ENCODE measurements at regions not wholly inside any gene's neighbourhood (a gene's known extent, or its start where the extent isn't known, plus 50 kb on each side); places are given as distances from the start of the nearest gene placed in this dataset.
"Not testable (repeated sequence)": the region's sequence is repeated elsewhere in the genome, so short reads cannot be mapped to it uniquely, and the experiment has no call there.

- Histone ChIP-seq H3K9me3 (ENCODE audit: control insufficient read depth, low read length) (no peaks in the 10 kb centered on the region), H3K27me3 (ENCODE audit: control insufficient read depth, insufficient read depth, low read length) (no peaks in the 10 kb centered on the region), H3K4me1 (no peaks in the 10 kb centered on the region), H3K9ac (no peak overlapping the region), H2AFZ (no peak overlapping the region), H3K79me2 (no peaks in the 10 kb centered on the region), H3K4me2 (ENCODE audit: low read length) (no peak overlapping the region), H3K27ac (no peak overlapping the region), H3K4me3 (ENCODE audit: low read depth, low read length) (no peak overlapping the region), H3K36me3 (ENCODE audit: control insufficient read depth, insufficient read depth, low read length) (no peaks in the 10 kb centered on the region)
- TF ChIP-seq CTCF (IDR thresholded peaks at IDR 0.05): no peak
Observed at GRCh38 chr7:96921771-96922170, 83.6 kb upstream of the DLX6 start.

DNA sequence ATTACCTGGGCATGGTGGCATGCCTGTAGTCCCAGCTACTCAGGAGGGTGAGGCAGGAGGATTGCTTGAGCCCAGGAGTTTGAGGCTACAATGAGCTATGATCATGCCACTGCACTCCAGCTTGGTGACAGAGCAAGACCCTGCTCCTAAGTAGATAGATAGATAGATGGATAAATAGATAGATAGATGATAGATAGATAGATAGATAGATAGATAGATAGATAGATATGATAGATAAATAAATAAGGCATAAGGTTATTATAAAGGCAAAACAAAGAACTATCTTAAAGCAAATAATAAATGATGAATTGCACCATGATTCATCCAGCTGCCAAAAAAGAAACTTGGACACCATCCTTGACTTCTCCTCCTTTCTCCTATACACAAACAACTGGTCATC, 82.0 kb upstream of the DLX6 start:
- not testable (repeated sequence) for H3K36me3 ChIP-seq (ENCODE audit: control insufficient read depth, insufficient read depth, low read length); H2AFZ ChIP-seq; H3K9me3 ChIP-seq (ENCODE audit: control insufficient read depth, low read length); H3K4me3 ChIP-seq (ENCODE audit: low read depth, low read length); H3K4me1 ChIP-seq; H3K4me2 ChIP-seq (ENCODE audit: low read length); H3K9ac ChIP-seq; H3K27ac ChIP-seq; H3K27me3 ChIP-seq (ENCODE audit: control insufficient read depth, insufficient read depth, low read length); H3K79me2 ChIP-seq

DNA sequence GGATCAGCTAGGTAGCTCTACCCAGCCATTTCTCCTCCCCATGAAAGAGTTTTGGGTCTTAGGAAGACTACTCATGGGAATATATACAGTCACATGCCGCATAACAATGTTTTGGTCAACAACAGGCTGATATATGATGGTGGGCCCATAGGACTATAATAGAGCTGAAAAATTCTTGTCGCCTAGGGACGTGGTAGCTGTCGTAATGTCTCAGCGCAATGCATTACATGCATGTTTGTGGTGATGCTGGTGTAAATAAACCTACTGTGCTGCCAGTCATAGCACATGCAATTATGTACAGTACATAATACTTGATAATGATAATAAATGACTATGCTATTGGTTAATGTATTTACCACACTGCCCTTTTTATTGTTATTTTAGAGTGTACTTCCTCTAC, 78.2 kb upstream of the DLX6 start:
- Histone ChIP-seq H2AFZ (no peak overlapping the region), H3K79me2 (no peaks in the 10 kb centered on the region), H3K27ac (no peak overlapping the region), H3K9me3 (ENCODE audit: control insufficient read depth, low read length) (no peaks in the 10 kb centered on the region), H3K27me3 (ENCODE audit: control insufficient read depth, insufficient read depth, low read length) (no peaks in the 10 kb centered on the region), H3K4me2 (ENCODE audit: low read length) (no peak overlapping the region), H3K9ac (no peak overlapping the region), H3K4me1 (no peaks in the 10 kb centered on the region), H3K4me3 (ENCODE audit: low read depth, low read length) (no peak overlapping the region), H3K36me3 (ENCODE audit: control insufficient read depth, insufficient read depth, low read length) (no peaks in the 10 kb centered on the region)
- TF ChIP-seq CTCF (IDR thresholded peaks at IDR 0.05): no peak

DNA sequence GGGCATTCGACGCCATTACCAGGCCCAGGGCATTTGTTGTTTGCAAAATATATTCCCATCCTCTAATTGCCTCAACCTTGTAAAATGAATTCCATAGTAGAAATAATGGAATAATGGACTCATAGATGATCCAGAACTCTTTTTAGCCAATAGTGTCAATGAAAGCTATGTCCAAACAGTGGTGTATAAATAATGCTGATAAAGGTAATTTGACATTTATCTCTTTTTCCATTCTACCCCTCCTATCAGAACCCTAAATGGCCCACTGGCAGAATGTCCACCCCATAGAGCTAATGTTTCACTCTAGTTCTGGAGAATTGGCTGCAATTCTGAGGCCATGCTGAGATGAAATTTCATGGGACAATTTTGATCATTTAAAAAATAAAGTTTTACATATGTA, 76.4 kb upstream of the DLX6 start:
- no peak overlapping the region for H3K4me2 ChIP-seq (ENCODE audit: low read length)
- no peak overlapping the region for H3K9ac ChIP-seq
- no peaks in the 10 kb centered on the region for H3K9me3 ChIP-seq (ENCODE audit: control insufficient read depth, low read length)
- no peak for TF ChIP-seq CTCF (IDR thresholded peaks at IDR 0.05)
- no peak overlapping the region for H2AFZ ChIP-seq
- H3K4me3 ChIP-seq (ENCODE audit: low read depth, low read length): no peak overlapping the region
- no peaks in the 10 kb centered on the region for H3K36me3 ChIP-seq (ENCODE audit: control insufficient read depth, insufficient read depth, low read length)
- no peaks in the 10 kb centered on the region for H3K4me1 ChIP-seq
- H3K27me3 ChIP-seq (ENCODE audit: control insufficient read depth, insufficient read depth, low read length): no peaks in the 10 kb centered on the region
- no peaks in the 10 kb centered on the region for H3K79me2 ChIP-seq
- H3K27ac ChIP-seq: no peak overlapping the region

- Histone ChIP-seq H3K4me2 (ENCODE audit: low read length) (no peak overlapping the region), H2AFZ (no peak overlapping the region), H3K9me3 (ENCODE audit: control insufficient read depth, low read length) (no peaks in the 10 kb centered on the region), H3K27ac (no peak overlapping the region), H3K9ac (no peak overlapping the region), H3K79me2 (no peaks in the 10 kb centered on the region), H3K4me1 (no peaks in the 10 kb centered on the region), H3K4me3 (ENCODE audit: low read depth, low read length) (no peak overlapping the region), H3K27me3 (ENCODE audit: control insufficient read depth, insufficient read depth, low read length) (no peaks in the 10 kb centered on the region), H3K36me3 (ENCODE audit: control insufficient read depth, insufficient read depth, low read length) (no peaks in the 10 kb centered on the region)
- TF ChIP-seq CTCF (IDR thresholded peaks at IDR 0.05): no peak
Observed at GRCh38 chr7:96931891-96932290, 73.5 kb upstream of the DLX6 start.
